Upper lobe of left lung (tissue), 4 donors: ENCODE measurements at regions not wholly inside any gene's neighbourhood (a gene's known extent, or its start where the extent isn't known, plus 50 kb on each side); places are given as distances from the start of the nearest gene placed in this dataset.

ENCODE experiments used
- CTCF ChIP-seq, 6 experiments: fragments of 450-650 bp in 4 of 6; fragments of 200-600 bp in 2 of 6; sonication (generic) in 2 of 6; IDR thresholded peaks; one replicate each; pipeline ENCODE4 v1.5.1; 2016 to 2019; ENCODE audit warnings: antibody characterized with exemption in 6 of 6
- POLR2A ChIP-seq, 4 donors: fragments of 450-650 bp; IDR thresholded peaks; one replicate each; pipeline ENCODE4 v1.5.1; 2016 to 2017; ENCODE audit warnings: antibody characterized with exemption in 4 of 4, mild to moderate bottlenecking in 2 of 4
- POLR2AphosphoS5 ChIP-seq, 2 donors: sonication (generic); formaldehyde crosslinking; IDR thresholded peaks; one replicate each; pipeline ENCODE4 v1.5.1; 2017; ENCODE audit warnings: antibody characterized with exemption in 2 of 2

GRCh38 chr20:52515877-52516276, 324.3 kb upstream of the ZFP64 start:
- TF ChIP-seq CTCF (IDR thresholded peaks at IDR 0.05) (no peak), POLR2A (IDR thresholded peaks at IDR 0.05) (no peak), POLR2AphosphoS5 (IDR thresholded peaks at IDR 0.05) (no peak)
